AG09309 (cell line): ENCODE measurements at regions not wholly inside any gene's neighbourhood (a gene's known extent, or its start where the extent isn't known, plus 50 kb on each side); places are given as distances from the start of the nearest gene placed in this dataset.

Source experiments
- DNase-seq: peaks from one replicate; pipeline ENCODE4 v3.0.0-alpha.2; 2010; ENCODE audit warnings: low read depth
- H3K4me3 ChIP-seq: 2 replicates; pipeline ENCODE4 v1.5.1; 2011; ENCODE audit warnings: mild to moderate bottlenecking, low read depth, low read length, moderate library complexity; ENCODE audit not compliant: control insufficient read depth
- TF ChIP-seq, protein P1 (sequence below): IDR thresholded peaks from 2 replicates; pipeline ENCODE4 v1.5.1; 2011; ENCODE audit warnings: mild to moderate bottlenecking, low read depth, low read length, inconsistent platforms; ENCODE audit not compliant: insufficient read depth, control insufficient read depth; ENCODE audit errors: missing control alignments

DNA sequence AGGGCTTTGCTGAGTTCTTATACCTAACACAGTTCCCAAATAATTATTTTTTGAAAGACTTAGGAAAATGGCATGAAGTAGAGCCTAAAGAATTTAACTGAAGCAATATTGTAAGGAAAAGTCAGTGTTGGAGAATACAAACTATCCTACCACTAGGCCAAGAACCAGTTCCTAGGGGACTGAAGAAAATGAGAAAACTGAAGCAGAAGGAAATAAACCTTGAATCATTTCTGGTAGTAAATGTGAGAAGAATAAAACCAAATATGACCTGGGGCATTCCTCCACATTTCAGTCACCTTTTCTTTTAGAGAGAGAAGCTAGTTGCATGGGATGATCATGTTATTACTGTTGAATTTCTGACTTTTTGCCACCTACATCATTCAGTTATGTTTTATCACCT is 1393.9 kb upstream of the C9orf72 start:
- no peak for DNase-seq
- TF ChIP-seq, protein P1, sequence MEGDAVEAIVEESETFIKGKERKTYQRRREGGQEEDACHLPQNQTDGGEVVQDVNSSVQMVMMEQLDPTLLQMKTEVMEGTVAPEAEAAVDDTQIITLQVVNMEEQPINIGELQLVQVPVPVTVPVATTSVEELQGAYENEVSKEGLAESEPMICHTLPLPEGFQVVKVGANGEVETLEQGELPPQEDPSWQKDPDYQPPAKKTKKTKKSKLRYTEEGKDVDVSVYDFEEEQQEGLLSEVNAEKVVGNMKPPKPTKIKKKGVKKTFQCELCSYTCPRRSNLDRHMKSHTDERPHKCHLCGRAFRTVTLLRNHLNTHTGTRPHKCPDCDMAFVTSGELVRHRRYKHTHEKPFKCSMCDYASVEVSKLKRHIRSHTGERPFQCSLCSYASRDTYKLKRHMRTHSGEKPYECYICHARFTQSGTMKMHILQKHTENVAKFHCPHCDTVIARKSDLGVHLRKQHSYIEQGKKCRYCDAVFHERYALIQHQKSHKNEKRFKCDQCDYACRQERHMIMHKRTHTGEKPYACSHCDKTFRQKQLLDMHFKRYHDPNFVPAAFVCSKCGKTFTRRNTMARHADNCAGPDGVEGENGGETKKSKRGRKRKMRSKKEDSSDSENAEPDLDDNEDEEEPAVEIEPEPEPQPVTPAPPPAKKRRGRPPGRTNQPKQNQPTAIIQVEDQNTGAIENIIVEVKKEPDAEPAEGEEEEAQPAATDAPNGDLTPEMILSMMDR = no peak
- no peak overlapping the region for H3K4me3 ChIP-seq

DNA sequence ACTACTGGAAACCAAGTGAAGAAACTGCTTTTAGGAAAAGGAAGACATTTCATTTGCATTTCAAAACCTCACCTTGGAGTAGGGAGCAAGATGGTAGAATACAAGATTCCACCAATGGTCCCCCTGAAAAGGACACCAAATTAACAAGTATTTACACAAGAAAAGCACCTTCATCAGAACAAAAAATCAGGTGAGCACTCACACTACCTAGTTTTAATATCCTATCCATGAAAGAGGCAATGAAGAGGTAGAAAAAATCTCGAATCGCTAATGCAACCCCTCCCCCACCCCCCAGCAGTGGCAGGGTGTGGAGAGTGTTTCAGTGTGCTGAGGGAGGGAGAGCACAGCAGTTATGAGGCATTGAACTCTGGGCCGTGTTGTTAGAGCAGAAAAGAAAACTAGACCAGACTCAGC is 1397.0 kb upstream of the C9orf72 start:
- TF ChIP-seq, protein P1 = no peak
- no peak overlapping the region for H3K4me3 ChIP-seq

DNA sequence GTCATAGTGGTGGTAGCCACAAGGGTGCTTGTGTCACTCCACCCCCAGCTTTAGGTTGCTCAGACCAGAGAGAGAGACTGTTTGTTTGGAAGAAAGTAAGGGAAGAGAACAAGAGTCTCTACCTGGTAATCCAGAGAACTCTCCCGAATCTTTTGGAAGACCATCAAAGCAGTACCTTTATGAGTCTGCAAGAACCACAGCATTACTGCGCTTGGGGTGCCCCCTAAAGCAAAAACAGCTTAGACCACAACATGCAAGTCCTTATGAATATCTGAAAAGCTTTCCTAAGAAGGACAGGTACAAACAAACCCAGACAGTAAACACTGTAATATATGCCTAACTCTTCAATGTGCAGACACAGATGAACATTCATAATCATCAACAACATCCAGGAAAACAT is 1398.6 kb upstream of the C9orf72 start:
- TF ChIP-seq, protein P1 = no peak
- no peak for DNase-seq
- H3K4me3 ChIP-seq = no peak overlapping the region

More for the DNA sequence above, 1397.0 kb upstream of the C9orf72 start:
- DNase-seq = no peak

DNA sequence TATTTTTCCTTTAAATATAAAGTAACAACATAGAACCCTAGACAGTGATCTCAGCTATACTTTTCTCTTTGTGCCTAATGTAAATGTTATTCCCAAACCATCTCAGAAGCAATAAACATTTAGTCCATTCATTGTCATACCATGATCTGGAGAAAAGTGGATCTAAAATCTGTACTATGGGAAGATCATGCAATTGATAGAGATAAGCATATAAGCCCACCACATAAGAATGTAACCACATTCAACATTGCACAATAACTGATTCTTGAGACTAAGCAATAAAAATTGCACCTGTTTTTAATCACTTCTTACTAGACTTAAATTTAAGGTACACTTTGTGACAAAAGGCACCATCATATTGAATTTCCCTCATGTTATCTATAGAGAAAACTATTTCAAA is 1403.0 kb upstream of the C9orf72 start:
- no peak for DNase-seq
- TF ChIP-seq, protein P1 = no peak
- no peak overlapping the region for H3K4me3 ChIP-seq

DNA sequence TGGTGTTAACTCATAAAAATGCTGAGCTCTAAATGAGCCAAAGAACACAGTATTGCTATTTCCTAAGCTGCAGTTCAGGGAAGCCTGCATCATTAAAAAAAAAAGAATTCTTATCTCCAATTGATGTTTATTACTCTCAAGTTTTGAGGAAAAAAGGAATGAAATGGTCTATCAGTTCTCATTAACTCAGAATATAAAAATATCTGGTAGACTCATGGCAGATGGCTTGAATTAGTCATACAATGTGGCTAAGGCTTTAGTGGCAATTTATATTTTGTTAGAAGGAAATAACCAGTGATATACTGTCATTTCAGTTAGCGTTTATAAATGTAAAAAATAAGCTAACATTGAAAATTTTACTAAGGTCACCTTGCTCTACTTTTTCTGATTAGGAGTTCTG is 1403.4 kb upstream of the C9orf72 start:
- no peak for DNase-seq
- TF ChIP-seq, protein P1 = no peak
- H3K4me3 ChIP-seq = no peak overlapping the region

DNA sequence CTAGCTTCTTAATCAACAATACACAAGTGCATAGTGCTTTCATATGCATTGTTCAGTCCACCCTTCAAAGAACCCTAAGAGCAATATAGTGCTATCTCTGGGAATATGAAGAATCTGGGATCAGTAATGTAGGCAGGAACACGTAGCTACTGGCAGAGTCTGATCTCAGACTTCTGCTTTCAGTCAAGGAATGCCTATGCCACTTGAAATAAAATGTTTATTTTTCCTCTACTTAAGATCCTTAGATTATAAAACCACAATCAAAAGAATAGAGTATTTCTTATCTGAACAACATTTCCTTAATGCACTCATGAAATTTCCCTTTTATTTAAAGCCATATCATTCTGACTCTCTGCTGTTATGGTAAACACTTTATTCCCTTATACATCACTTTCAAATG is 1407.8 kb upstream of the C9orf72 start:
- no peak for DNase-seq
- no peak overlapping the region for H3K4me3 ChIP-seq
- TF ChIP-seq, protein P1 = no peak

DNA sequence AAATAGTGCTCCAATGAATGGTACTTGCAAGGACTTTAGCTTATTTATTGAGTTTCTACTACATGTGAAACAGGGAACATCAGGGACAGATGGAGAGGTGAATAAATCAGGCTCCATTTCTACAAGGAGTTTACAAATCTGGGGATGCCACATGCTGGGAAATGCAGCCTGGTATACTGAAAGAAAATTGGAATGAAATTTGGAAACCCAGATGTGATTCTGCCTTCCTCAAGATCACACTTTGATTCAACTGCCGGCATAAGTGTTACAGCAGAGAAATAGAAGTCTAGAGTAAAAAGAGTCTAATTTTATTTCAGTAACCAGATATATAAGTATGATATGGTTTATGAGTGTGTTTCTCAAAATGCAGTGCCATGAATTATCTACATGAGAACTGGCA is 1408.4 kb upstream of the C9orf72 start:
- TF ChIP-seq, protein P1 = no peak
- no peak for DNase-seq
- no peak overlapping the region for H3K4me3 ChIP-seq
